ENCODE measurements at regions not wholly inside any gene's neighbourhood (a gene's known extent, or its start where the extent isn't known, plus 50 kb on each side); places are given as distances from the start of the nearest gene placed in this dataset.

GRCh38 chr3:72580246-72580756 lies 267.9 kb downstream of the SHQ1 start (continued):
- TF ChIP-seq RNF2 (IDR thresholded peaks at IDR 0.05; ENCODE audit: borderline replicate concordance, low read depth, low read length, missing control alignments, poor library complexity, severe bottlenecking) (no peak), KDM4A (IDR thresholded peaks at IDR 0.05; ENCODE audit: low read depth, low read length, severe bottlenecking) (no peak), ATF2 (IDR thresholded peaks at IDR 0.05; ENCODE audit: low read length) (no peak)

All from H1 (cell line).